ENCODE measurements at regions not wholly inside any gene's neighbourhood (a gene's known extent, or its start where the extent isn't known, plus 50 kb on each side); places are given as distances from the start of the nearest gene placed in this dataset.
"Not testable (repeated sequence)": the region's sequence is repeated elsewhere in the genome, so short reads cannot be mapped to it uniquely, and the experiment has no call there.

DNA sequence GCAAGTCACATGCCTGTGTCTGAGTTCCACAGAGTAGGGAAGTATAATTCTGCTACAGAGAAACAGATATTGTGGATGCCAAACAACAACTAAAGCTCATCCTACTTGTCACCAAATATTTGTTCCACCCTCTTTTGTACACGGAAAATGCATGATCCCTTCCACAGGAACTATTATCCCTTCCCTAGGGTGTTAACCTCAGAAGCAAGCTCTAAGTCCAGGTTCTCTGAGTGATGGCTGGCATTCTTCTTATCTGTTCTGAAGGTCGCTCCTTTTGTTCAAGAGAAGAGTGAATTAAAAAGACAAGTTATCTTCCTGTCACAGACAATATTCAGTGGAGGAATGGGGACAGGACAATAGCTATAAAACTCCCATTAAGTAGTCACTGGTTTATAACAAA is 460.1 kb upstream of the GCFC2 start:
- no peak for DNase-seq (ENCODE audit: low read depth in 2 of 2)

DNA sequence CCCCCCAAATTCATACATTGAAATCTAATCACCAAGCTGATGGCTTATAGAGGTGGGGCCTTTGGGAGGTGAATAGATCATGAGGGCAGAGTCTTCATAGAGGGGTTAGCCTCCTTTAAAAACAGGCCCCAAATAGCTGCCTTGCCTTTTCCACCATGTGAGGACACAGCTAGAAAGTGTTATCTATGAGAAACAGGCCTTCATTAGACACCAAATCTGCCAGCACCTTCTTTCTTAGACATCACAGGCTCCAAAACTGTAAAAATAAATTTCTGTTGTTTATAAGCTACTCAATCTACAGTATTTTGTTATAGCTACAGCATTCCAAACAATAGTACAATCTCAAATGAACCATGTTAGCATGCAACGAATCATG is 459.3 kb upstream of the GCFC2 start:
- no peak for DNase-seq (ENCODE audit: low read depth in 2 of 2)

DNA sequence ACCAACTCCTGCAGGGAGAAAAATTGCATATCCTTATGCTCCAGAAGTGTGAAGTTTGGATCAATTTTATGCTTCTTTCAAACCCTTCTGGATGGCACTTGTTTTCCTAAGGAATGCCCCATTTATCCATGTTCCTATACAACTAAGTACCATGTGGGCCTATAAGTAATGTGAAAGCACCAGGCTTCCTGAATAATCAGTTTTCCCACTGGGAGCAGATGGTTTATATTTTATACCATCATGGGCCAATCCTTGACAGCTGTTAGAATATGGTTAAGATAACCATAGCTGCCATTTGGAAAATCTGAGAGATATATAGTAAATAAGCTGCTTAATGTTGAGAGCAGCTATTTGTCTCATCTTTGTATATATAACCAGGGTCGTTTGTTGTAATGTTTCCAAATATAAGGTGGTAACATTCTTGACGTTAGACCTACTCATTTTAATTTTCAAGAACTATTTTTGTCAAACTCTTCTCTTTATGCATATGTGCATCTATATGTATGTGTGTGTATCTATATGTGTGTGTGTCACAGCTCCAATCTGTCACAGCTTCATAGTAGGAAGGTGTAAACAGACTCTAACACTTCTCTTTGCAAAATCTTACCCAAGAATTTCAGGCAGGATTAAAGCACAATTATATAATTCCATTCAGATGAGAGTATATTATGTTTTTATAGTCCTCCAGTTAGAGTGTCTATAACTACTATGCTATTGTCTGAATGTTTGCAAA is 458.7 kb upstream of the GCFC2 start:
- no peak for DNase-seq (ENCODE audit: low read depth in 2 of 2)

DNA sequence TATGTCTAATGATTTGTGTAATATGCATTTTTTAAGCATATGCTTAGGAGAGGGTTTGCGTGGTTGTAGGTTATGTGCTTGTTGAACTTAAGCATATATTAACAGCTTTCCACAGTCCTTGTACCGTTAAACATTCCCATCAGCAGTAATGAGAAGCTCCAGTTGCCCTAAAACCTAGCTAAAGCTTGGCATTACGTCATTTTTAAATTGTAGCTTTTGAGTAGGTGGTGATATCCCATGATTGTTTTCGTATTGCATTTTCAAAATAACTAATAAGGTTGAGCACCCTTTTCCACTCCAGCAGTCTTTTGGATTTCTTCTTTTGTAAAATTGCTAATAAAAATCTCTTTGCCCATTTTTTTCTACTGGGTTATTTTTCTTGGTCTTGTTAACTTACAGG is 453.1 kb upstream of the GCFC2 start:
- no peak for DNase-seq (ENCODE audit: low read depth in 2 of 2)

DNA sequence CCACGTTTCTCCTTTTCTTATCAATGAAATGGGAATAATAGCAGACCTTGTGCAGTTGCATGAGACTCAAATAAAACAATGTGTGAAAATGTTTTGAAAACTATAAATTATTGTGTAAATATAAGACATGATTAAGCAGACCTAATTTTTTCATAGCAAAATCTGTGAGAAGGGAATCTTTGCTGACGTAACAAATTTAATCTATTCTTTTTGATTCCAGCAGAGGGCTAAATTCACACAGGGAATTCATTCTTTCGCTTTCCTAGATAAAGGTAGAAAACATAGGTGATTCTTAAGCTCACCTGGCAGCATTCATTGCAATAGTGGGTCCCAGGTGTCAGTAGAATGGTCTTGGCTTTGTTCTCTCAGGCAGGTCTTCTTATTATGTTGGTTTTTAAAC is 450.0 kb upstream of the GCFC2 start:
- no peak for DNase-seq (ENCODE audit: low read depth in 2 of 2)

- no peak for DNase-seq (ENCODE audit: low read depth in 2 of 2)
These were observed 448.4 kb upstream of the GCFC2 start for GRCh38 chr2:76159042-76159648.

DNA sequence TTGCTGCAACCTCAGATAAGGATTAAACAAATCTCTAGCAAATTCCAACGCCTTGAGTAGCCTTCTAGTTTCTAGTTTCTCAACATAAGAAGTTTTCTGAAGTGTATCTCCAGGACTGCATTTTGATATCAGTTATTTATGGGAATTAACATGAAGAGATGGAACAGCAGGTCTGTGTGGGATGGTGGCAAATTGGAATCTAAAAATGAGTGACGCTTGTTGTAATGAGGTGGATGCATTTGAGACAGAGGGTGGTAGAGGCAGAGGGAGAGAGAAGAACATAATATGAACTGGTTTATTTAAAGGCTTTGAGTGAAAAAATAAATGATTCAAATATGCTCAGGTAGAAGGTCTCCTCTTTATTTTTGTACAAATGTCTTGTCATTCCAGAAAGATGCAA is 446.8 kb upstream of the GCFC2 start:
- no peak for DNase-seq (ENCODE audit: low read depth in 2 of 2)

DNA sequence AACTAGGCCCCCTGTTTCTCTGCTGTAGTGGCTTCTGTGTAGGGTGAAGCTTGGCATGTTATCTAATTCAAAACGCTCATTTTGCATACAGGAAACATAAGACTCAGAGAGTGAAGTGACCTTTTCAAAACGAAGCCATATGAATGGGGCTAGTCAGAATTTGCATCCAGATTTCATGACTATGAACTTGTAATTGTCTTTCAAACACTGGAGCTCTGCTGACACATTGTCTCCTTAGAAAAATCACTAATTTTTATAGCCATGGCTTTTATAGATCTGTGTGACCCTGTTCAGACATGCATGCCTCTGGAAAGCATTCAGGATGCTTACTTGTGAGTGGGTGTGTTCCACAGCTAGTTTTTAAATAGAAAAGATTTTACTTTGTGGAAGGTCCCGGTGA is 444.3 kb upstream of the GCFC2 start:
- DNase-seq (ENCODE audit: low read depth in 2 of 2): no peak

DNA sequence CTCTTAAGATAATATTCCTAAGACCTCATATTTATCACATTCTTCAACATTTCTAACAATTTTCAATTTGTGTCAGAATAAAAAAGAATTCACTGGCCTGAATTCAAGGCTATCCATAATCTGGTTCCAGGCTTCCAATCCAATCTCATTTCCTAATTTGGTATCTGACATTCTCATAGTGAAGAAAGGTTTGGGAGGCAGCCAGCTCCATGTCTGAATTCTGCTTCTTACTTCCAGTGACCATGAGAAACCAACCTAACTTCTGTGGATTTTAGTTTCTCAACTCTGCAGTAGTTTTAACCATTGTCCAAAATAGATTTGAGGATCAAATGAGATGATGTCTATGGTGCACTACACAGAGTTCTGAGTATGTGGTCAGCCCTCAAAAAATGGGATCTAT is 439.1 kb upstream of the GCFC2 start:
- DNase-seq (ENCODE audit: low read depth in 2 of 2): no peak

GRCh38 chr2:76139303-76139702 is 428.6 kb upstream of the GCFC2 start:
- not testable (repeated sequence) for DNase-seq (ENCODE audit: low read depth in 2 of 2)

DNA sequence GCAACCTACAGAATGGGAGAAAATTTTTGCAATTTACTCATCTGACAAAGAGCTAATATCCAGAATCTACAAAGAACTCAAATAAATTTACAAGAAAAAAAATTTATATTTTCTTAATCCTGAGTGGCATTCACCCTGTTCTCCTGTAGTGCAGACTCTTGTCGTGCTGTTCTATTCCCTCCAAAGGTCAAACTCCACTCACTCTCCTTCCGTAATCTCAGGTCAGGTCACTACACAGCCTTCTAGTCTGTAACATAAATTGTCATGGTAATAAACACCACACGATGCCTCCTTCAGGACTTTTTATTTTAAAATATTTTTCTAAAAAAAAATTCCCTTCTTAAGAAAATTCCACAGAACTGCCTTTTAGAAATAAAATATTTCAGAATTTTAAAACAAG is 417.9 kb upstream of the GCFC2 start:
- no peak for DNase-seq (ENCODE audit: low read depth in 2 of 2)

DNA sequence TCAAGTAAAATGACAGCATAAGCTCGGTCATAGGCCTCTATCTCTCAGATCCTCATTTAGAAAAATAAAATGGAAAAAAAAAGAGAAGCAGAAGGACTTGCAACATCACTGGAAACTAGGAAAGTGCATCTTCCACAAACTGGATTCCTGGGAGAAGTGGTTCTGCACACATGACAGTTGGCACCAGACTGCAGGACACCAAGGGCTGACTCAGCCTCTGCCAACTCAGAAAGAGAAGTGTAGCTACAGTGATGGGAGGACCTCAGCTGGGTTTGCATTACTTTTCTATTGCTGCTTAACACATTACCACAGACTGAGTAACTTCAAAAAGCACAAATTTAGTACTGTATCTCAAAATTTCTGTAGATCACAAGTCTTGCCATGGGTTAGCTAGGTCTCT is 409.5 kb upstream of the GCFC2 start:
- DNase-seq (ENCODE audit: low read depth in 2 of 2): no peak

- DNase-seq (ENCODE audit: low read depth in 2 of 2): no peak
These were observed 379.0 kb upstream of the GCFC2 start for GRCh38 chr2:76089683-76090082.

DNA sequence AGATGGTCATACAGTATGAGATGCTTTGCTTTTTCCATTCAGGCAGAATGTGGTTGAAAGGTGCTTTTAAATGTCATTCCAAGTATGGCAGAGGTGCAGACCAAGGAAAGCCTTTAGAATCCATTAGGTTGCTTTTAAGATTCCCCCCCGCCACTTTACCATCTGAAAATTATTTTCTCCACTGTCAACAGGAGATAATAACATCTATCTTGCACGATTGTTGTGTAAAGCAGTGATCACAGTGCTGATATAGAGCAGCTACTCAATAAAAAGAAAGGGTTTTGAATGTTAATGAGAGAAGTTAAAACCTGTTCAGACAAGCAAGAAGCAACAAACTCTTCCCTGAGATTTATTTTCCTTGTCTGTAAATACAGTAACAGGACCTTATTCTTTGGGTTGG is 372.5 kb upstream of the GCFC2 start:
- no peak for DNase-seq (ENCODE audit: low read depth in 2 of 2)

DNA sequence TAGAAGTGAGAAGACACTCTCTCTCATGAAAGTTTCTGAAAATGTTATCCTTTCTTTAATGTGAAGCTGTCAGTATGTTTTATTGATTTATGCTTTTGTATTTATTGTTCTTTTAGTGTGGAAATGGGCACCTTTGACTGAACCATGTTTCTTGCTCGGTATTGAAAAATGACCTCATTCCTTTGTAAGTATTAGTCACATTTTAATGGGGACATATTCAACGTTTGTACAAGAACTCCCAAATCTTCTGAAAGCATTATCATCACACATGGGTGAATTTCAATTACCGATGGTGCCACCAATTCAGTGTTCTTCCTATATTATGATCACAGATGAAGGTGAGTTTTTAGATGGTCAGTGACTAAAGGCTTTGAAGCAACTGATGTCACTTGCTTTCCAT is 371.8 kb upstream of the GCFC2 start:
- no peak for DNase-seq (ENCODE audit: low read depth in 2 of 2)

GRCh38 chr2:76080154-76080553 is 369.4 kb upstream of the GCFC2 start:
- DNase-seq (ENCODE audit: low read depth in 2 of 2): no peak

GRCh38 chr2:76075126-76075525 is 364.4 kb upstream of the GCFC2 start:
- DNase-seq (ENCODE audit: low read depth in 2 of 2): no peak

GRCh38 chr2:76073992-76074604 is 363.4 kb upstream of the GCFC2 start:
- no peak for DNase-seq (ENCODE audit: low read depth in 2 of 2)

GRCh38 chr2:76050196-76050595 is 339.5 kb upstream of the GCFC2 start:
- DNase-seq (ENCODE audit: low read depth in 2 of 2): no peak

- DNase-seq (ENCODE audit: low read depth in 2 of 2): no peak
These were observed 334.0 kb upstream of the GCFC2 start for GRCh38 chr2:76044701-76045100.

GRCh38 chr2:76039505-76039904 is 328.8 kb upstream of the GCFC2 start:
- no peak for DNase-seq (ENCODE audit: low read depth in 2 of 2)

- no peak for DNase-seq (ENCODE audit: low read depth in 2 of 2)
These were observed 317.0 kb upstream of the GCFC2 start for GRCh38 chr2:76027761-76028160.

DNA sequence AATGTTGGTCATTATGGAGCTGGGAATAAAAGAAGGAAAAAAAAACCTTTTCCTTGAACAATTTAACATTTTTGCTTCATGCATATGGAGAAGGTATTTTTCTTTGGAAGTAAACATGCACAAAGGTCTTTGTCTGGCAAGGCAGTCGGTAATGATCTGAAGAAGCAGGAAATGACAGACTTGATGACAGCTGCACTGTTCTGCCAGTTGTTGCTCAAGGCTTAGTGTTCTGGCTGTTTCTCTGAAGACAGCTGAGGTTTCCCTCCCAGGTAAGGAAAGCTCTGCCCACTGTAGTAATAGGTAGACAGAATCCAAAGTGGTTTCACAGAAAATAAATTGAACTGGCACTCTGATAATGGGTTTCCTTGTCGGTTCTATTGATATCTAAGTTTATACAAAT is 308.4 kb upstream of the GCFC2 start:
- no peak for DNase-seq (ENCODE audit: low read depth in 2 of 2)

- DNase-seq (ENCODE audit: low read depth in 2 of 2): no peak
These were observed 298.8 kb upstream of the GCFC2 start for GRCh38 chr2:76009484-76009883.
